BE2C (cell line): ENCODE measurements at regions not wholly inside any gene's neighbourhood (a gene's known extent, or its start where the extent isn't known, plus 50 kb on each side); places are given as distances from the start of the nearest gene placed in this dataset.

Experiments
- DNase-seq: peaks from one replicate; pipeline ENCODE4 v3.0.0-alpha.2; 2020
- H3K27me3 ChIP-seq: fragments of 250-450 bp; sonication (Bioruptor Pico); 2 replicates; pipeline ENCODE4 v1.5.1; 2020; ENCODE audit warnings: mild to moderate bottlenecking
- H3K36me3 ChIP-seq: fragments of 250-450 bp; sonication (Bioruptor Pico); 2 replicates; pipeline ENCODE4 v1.5.1; 2020; ENCODE audit warnings: mild to moderate bottlenecking
- H3K4me1 ChIP-seq: fragments of 250-450 bp; sonication (Bioruptor Pico); 2 replicates; pipeline ENCODE4 v1.5.1; 2020
- H3K4me3 ChIP-seq: 2 replicates; pipeline ENCODE4 v1.5.1; 2011; ENCODE audit warnings: low read depth, low read length
- H3K9me3 ChIP-seq: fragments of 250-450 bp; sonication (Bioruptor Pico); 2 replicates; pipeline ENCODE4 v1.5.1; 2020
- TF ChIP-seq, protein P1 (sequence below): IDR thresholded peaks from 2 replicates; pipeline ENCODE4 v1.5.1; 2012; ENCODE audit warnings: mild to moderate bottlenecking, low read depth, low read length

DNA sequence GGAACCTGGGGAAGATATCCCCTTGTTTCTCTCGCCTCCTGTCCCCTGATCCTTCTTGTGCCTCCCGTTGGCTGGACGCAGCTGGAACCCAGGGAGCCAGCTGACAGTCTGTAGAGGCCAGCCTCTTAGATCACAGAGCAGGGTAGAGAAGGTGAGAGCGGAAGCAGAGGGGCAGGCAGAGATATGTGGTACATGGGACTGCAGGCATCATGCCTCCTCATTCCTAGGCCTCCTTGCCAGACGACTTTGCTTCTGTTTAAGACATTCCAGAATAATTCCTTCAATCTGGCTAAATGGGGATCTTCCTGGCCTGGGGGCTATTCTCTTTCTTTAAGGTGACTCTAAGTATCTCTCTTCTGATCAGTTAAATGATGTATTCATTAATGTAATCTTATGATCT lies 89.4 kb upstream of the MAX start:
- H3K4me1 ChIP-seq, result no peaks in the 10 kb centered on the region
- H3K27me3 ChIP-seq, result no peaks in the 10 kb centered on the region
- TF ChIP-seq, protein P1, sequence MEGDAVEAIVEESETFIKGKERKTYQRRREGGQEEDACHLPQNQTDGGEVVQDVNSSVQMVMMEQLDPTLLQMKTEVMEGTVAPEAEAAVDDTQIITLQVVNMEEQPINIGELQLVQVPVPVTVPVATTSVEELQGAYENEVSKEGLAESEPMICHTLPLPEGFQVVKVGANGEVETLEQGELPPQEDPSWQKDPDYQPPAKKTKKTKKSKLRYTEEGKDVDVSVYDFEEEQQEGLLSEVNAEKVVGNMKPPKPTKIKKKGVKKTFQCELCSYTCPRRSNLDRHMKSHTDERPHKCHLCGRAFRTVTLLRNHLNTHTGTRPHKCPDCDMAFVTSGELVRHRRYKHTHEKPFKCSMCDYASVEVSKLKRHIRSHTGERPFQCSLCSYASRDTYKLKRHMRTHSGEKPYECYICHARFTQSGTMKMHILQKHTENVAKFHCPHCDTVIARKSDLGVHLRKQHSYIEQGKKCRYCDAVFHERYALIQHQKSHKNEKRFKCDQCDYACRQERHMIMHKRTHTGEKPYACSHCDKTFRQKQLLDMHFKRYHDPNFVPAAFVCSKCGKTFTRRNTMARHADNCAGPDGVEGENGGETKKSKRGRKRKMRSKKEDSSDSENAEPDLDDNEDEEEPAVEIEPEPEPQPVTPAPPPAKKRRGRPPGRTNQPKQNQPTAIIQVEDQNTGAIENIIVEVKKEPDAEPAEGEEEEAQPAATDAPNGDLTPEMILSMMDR, result no peak
- H3K4me3 ChIP-seq, result no peak overlapping the region
- H3K36me3 ChIP-seq, result no peaks in the 10 kb centered on the region
- no peaks in the 10 kb centered on the region for H3K9me3 ChIP-seq
- DNase-seq, result no peak

- TF ChIP-seq, protein P1, result no peak
- DNase-seq, result no peak
- no peaks in the 10 kb centered on the region for H3K9me3 ChIP-seq
- H3K27me3 ChIP-seq, result no peaks in the 10 kb centered on the region
- H3K4me1 ChIP-seq, result no peaks in the 10 kb centered on the region
- no peak overlapping the region for H3K4me3 ChIP-seq
- H3K36me3 ChIP-seq, result no peaks in the 10 kb centered on the region
Measured at GRCh38 chr14:65192686-65193085, 90.4 kb upstream of the MAX start.

DNA sequence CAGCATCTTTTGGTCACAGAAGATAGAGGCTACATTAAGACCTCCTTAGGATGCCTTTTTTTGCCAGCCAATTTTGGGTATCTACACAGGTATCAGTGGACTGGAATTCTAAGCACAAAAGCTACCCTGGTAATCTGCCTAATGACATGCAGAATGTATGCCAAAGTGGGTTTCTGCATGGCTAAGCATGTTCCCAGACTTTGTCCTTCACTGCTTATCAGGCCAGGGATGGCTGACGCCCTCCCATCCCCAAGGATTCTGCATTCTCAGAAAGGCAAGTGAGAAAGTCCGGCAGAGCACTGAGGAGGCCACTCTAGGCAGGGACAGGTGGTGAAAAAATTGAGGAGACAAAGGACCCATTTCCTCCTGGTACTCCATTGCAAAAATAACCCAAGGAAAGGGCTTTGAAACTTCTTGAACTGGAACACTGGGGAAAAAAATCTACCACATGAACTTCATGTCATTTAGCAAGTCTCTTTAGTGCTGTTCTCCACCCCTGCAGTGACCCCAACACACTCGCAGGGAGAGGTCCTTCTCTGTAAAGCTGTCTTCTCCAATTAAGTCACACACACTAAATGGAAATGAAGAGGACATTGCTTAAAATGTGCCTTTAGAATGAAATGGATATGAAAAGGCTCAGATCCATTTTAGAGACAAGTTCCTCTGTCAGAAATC lies 91.7 kb upstream of the MAX start:
- no peaks in the 10 kb centered on the region for H3K36me3 ChIP-seq
- peaks cover 7% of the 10 kb centered on the region for H3K4me1 ChIP-seq
- no peak for DNase-seq
- no peak overlapping the region for H3K4me3 ChIP-seq
- no peaks in the 10 kb centered on the region for H3K9me3 ChIP-seq
- TF ChIP-seq, protein P1, result no peak
- H3K27me3 ChIP-seq, result no peaks in the 10 kb centered on the region

DNA sequence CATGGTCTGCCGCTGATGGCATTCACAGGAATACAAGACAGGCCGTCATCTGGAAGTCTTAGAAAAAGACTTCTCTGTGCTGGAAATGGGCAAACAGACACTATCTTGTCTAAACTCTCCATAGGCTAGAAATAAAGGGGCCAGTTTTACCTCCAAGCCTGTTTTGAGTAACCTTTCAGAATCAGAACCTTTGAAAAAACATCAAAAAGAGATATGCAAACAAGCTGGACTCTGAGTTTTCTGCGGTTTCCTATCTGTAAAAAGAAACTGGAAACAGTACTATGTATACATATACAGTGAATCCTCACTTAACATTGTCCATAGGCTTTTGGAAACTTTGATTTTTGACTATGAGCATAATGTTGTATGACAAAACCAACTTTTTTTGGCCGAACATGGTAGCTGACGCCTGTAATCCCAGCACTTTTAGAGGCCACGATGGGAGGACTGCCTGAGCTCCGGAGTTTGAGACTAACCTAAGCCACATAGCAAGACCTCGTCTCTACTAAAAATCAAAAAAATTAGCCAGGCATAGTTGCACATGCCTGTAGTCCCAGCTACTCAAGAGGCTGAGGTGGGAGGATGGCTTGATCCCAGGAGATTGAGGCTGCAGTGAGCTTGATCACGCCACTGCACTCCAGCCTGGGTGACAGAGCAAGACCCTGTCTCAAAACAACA lies 92.9 kb upstream of the MAX start:
- Histone ChIP-seq H3K9me3 (no peaks in the 10 kb centered on the region), H3K4me1 (peaks cover 7% of the 10 kb centered on the region), H3K4me3 (no peak overlapping the region), H3K27me3 (no peaks in the 10 kb centered on the region), H3K36me3 (no peaks in the 10 kb centered on the region)
- no peak for DNase-seq
- TF ChIP-seq, protein P1, result no peak

- peaks cover 7% of the 10 kb centered on the region for H3K4me1 ChIP-seq
- no peaks in the 10 kb centered on the region for H3K9me3 ChIP-seq
- TF ChIP-seq, protein P1, result no peak
- no peak overlapping the region for H3K4me3 ChIP-seq
- peak; percentile 51 for DNase-seq
- no peaks in the 10 kb centered on the region for H3K27me3 ChIP-seq
- no peaks in the 10 kb centered on the region for H3K36me3 ChIP-seq
Measured at GRCh38 chr14:65198346-65198745, 96.0 kb upstream of the MAX start.

DNA sequence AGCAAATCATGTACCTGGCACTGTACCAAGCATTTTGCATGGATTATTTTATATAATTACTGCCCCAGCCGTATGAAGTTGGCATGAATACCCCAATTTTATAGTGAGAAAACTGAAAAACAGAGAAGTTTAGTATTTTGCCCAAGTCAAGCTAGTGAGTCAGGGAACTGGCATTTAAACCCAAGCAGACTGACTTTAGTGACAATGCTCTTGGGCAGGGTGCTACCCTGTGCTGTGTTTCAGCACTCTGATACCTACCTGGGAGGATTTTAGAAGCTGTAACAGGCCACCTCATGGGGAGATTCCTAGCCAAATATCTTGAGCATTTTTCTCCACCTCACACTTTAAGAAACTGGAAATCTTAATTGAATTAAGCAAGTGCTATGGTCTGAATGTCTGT lies 98.1 kb upstream of the MAX start:
- H3K4me1 ChIP-seq, result peaks cover 7% of the 10 kb centered on the region
- TF ChIP-seq, protein P1, result no peak
- H3K36me3 ChIP-seq, result no peaks in the 10 kb centered on the region
- H3K27me3 ChIP-seq, result no peaks in the 10 kb centered on the region
- no peak for DNase-seq
- no peak overlapping the region for H3K4me3 ChIP-seq
- H3K9me3 ChIP-seq, result no peaks in the 10 kb centered on the region
